ENCODE measurements at regions not wholly inside any gene's neighbourhood (a gene's known extent, or its start where the extent isn't known, plus 50 kb on each side); places are given as distances from the start of the nearest gene placed in this dataset.

- no peak for DNase-seq (ENCODE audit: low read depth)
Observed at GRCh38 chr4:19888587-19888986, 363.1 kb upstream of the SLIT2 start.

- DNase-seq (ENCODE audit: low read depth): no peak
Observed at GRCh38 chr4:19883841-19884240, 367.9 kb upstream of the SLIT2 start.

GRCh38 chr4:19880206-19880605 is 371.5 kb upstream of the SLIT2 start:
- DNase-seq (ENCODE audit: low read depth): no peak

GRCh38 chr4:19879330-19879729 is 372.4 kb upstream of the SLIT2 start:
- no peak for DNase-seq (ENCODE audit: low read depth)

GRCh38 chr4:19857991-19858390 is 393.7 kb upstream of the SLIT2 start:
- DNase-seq (ENCODE audit: low read depth): no peak

- no peak for DNase-seq (ENCODE audit: low read depth)
Observed at GRCh38 chr4:19857380-19857779, 394.3 kb upstream of the SLIT2 start.

GRCh38 chr4:19850909-19851308 is 400.8 kb upstream of the SLIT2 start:
- DNase-seq (ENCODE audit: low read depth): peak; percentile 15

- DNase-seq (ENCODE audit: low read depth): no peak
Observed at GRCh38 chr4:19844446-19844845, 407.3 kb upstream of the SLIT2 start.

- no peak for DNase-seq (ENCODE audit: low read depth)
Observed at GRCh38 chr4:19842471-19842870, 409.2 kb upstream of the SLIT2 start.

GRCh38 chr4:19838858-19839257 is 412.8 kb upstream of the SLIT2 start:
- DNase-seq (ENCODE audit: low read depth): no peak

GRCh38 chr4:19835429-19835828 is 416.3 kb upstream of the SLIT2 start:
- DNase-seq (ENCODE audit: low read depth): no peak

- DNase-seq (ENCODE audit: low read depth): no peak
Observed at GRCh38 chr4:19832411-19832810, 419.3 kb upstream of the SLIT2 start.

- peak; percentile 28 for DNase-seq (ENCODE audit: low read depth)
Observed at GRCh38 chr4:19831644-19832285, 419.9 kb upstream of the SLIT2 start.

GRCh38 chr4:19829101-19829500 is 422.6 kb upstream of the SLIT2 start:
- no peak for DNase-seq (ENCODE audit: low read depth)

- no peak for DNase-seq (ENCODE audit: low read depth)
Observed at GRCh38 chr4:19823781-19824180, 427.9 kb upstream of the SLIT2 start.

GRCh38 chr4:19819737-19820136 is 432.0 kb upstream of the SLIT2 start:
- DNase-seq (ENCODE audit: low read depth): no peak

- no peak for DNase-seq (ENCODE audit: low read depth)
Observed at GRCh38 chr4:19809989-19810388, 441.7 kb upstream of the SLIT2 start.

- DNase-seq (ENCODE audit: low read depth): peak; percentile 88
Observed at GRCh38 chr4:19807505-19807904, 444.2 kb upstream of the SLIT2 start.

GRCh38 chr4:19806865-19807264 is 444.8 kb upstream of the SLIT2 start:
- DNase-seq (ENCODE audit: low read depth): no peak

- no peak for DNase-seq (ENCODE audit: low read depth)
Observed at GRCh38 chr4:19803406-19803805, 448.3 kb upstream of the SLIT2 start.

GRCh38 chr4:19793831-19794230 is 457.9 kb upstream of the SLIT2 start:
- DNase-seq (ENCODE audit: low read depth): no peak

GRCh38 chr4:19791422-19792123 is 460.1 kb upstream of the SLIT2 start:
- DNase-seq (ENCODE audit: low read depth): no peak

GRCh38 chr4:19786616-19787015 is 465.1 kb upstream of the SLIT2 start:
- DNase-seq (ENCODE audit: low read depth): no peak

- DNase-seq (ENCODE audit: low read depth): no peak
Observed at GRCh38 chr4:19783667-19784223, 468.0 kb upstream of the SLIT2 start.

Data from GM04503 (cell line).